Choroid plexus epithelial cell (primary cell): ENCODE measurements at regions not wholly inside any gene's neighbourhood (a gene's known extent, or its start where the extent isn't known, plus 50 kb on each side); places are given as distances from the start of the nearest gene placed in this dataset.

Experiments used
- DNase-seq: peaks from one replicate; pipeline ENCODE4 v3.0.0-alpha.2; 2010; ENCODE audit warnings: low read depth
- H3K4me3 ChIP-seq: 2 replicates; pipeline ENCODE4 v1.5.1; 2011; ENCODE audit warnings: low read depth, mild to moderate bottlenecking, control low read depth, low read length, moderate library complexity
- CTCF ChIP-seq: conservative IDR thresholded peaks from 2 replicates; pipeline ENCODE4 v1.5.1; 2011; ENCODE audit warnings: low read depth, mild to moderate bottlenecking, control low read depth, inconsistent platforms, low read length, moderate library complexity

- peak; percentile 32 for DNase-seq
- TF ChIP-seq CTCF, result no peak
- no peak overlapping the region for H3K4me3 ChIP-seq
Observed at GRCh38 chr6:11298651-11299420, 66.4 kb upstream of the NEDD9 start.

DNA sequence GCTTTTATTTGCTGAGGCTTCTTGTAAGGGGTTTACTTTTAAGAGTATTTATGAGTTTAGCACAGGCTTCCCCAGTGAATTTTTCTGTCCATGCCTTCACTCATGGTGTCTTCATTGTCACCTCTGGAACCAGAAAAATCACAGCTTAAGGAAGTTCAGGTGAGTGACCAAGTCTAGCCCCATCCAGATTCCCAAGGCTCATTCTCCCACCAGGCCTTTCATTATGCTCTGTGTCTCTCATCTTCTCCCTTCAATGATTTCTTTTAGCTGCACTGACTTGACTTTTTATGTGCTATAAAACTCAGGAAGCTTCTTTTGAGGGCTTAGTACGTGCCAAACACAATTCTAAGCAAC is 64.9 kb upstream of the NEDD9 start:
- no peak overlapping the region for H3K4me3 ChIP-seq
- no peak for TF ChIP-seq CTCF
- DNase-seq, result no peak

GRCh38 chr6:11296449-11297375 is 64.2 kb upstream of the NEDD9 start:
- H3K4me3 ChIP-seq, result no peak overlapping the region
- no peak for TF ChIP-seq CTCF
- DNase-seq, result no peak

DNA sequence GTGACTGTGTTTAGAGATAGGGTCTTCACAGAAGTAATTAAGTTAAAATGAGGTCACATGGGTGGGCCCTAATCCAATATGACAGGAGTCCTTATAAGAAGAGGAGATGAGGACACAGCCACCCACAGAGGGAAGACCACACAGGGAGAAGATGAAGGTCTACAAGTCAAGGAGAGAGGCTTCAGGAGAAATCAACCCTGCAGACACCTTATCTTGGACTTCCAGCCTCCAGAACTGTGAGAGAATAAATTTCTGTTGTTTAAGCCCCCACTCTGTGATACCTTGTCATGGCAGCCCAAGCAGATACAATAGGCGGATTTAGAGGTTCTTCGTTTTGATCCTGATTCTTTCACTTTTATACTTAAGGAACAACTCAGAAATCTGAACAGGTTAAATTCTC is 63.5 kb upstream of the NEDD9 start:
- no peak for TF ChIP-seq CTCF
- no peak overlapping the region for H3K4me3 ChIP-seq

GRCh38 chr6:11294228-11294627 is 61.8 kb upstream of the NEDD9 start:
- no peak for DNase-seq
- H3K4me3 ChIP-seq, result no peak overlapping the region
- no peak for TF ChIP-seq CTCF

More for the DNA sequence above, 63.5 kb upstream of the NEDD9 start:
- DNase-seq, result no peak

DNA sequence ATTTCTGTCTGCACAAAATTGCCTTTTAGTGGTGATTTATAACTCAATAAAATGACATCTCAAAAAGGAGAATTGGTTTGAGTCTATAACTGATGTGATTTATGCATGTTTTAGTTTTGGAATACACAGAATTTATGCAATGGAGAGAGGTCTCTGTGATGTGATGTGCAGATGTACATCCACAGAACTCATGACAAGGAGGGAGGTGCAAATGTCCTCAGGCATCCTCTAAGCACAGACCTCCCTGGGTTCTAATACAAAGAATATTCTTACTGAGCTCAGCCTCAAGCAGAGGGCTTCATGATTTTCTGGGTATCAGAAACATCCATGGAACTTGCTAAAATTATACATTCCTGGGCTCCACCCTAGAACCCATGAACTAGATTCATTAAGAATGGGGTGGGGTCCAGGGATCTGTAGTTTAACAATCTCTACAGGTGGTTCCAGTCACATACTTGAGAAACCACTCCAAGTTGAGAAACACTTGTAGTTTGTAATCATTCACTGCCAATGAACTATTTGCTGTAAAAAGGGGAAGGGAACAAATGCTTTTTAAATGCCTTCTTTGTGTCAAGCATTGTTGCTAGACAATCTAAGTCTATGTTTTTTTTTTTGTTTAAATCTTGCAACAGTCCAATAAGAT is 60.2 kb upstream of the NEDD9 start:
- no peak for DNase-seq
- no peak overlapping the region for H3K4me3 ChIP-seq
- no peak for TF ChIP-seq CTCF
